ENCODE measurements at regions not wholly inside any gene's neighbourhood (a gene's known extent, or its start where the extent isn't known, plus 50 kb on each side); places are given as distances from the start of the nearest gene placed in this dataset.

DNA sequence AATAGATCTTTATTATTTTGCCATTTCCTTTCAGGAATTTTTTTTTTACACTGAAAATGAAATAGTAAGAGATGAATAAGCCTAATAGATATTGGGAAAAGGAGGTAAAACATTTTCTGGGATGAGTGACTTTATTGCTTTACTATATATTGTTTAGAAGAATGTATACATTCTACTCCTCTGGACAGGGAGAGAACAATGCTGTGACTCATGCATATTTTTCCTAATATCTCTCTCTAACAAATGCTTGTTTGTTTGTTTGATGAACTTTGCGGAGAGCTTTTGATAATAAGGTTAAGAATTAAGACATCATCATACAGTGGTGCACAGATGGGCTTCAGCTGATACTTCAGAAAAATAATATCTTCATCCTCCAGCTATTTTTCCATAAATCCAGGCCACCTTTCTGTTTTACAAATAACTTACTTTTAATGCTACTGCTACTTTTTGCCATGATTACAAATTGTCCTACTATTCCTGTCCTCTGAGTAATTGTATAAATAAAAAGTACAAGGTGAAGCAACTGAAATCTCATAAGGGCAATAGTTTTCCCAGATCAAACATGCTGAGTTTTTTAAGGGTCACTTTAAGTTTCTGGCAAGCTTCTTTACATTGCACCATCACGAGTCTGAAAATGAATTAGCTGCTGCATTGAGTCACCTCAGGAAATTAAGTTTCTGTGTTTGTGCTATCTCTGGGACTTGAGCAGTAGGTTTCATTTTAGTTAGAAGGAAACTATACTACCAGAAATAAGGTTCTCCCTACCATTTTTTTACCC is 207.3 kb upstream of the POT1 start:
- no peak overlapping the region for H2AFZ ChIP-seq (ENCODE audit: control insufficient read depth, low read length)
- dilution Hi-C loops (cut with MboI; ENCODE audit: extremely low pct_ligation_motif_present, low sequenced_read_pairs): no loop called here

DNA sequence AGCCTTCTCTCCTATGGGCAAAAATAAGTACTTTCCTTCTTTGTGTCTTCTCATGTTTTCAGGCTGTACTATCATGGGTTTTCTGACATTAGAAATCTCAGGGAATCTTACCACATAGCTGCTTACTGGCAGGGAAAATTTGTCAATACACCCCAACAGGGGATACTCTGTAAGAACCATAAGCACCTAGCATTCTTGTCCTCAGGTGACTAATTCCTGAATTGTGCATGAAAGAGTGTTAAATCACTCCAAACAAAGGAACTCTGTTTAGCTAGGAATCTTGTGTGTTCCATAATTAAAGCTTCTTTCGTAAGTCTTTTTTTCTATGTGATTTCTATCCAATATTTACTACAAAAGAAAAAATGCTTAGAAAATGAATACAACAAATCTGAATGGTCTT is 206.7 kb upstream of the POT1 start:
- Histone ChIP-seq H3K9ac (ENCODE audit: control insufficient read depth, extremely low read depth, insufficient read depth, low read length) (no peak overlapping the region), H3K4me2 (ENCODE audit: control insufficient read depth, extremely low read depth, insufficient read depth, low read depth, low read length) (no peak overlapping the region), H3K27ac (ENCODE audit: control insufficient read depth, insufficient read depth, low read length) (peak overlapping the region; percentile 23)

More for the DNA sequence above, 207.3 kb upstream of the POT1 start:
- H3K9ac ChIP-seq (ENCODE audit: control insufficient read depth, extremely low read depth, insufficient read depth, low read length): no peak overlapping the region
- DNase-seq (ENCODE audit: low read depth, low spot score): no peak
- H3K27me3 ChIP-seq (ENCODE audit: control insufficient read depth, extremely low read depth, insufficient read depth, low read length): no peaks in the 10 kb centered on the region
- no peak overlapping the region for H3K4me3 ChIP-seq (ENCODE audit: control insufficient read depth in 2 of 3, extremely low read depth in 1 of 3, insufficient read depth in 2 of 3, low read depth in 1 of 3, low read length in 3 of 3)
- no peaks in the 10 kb centered on the region for H3K36me3 ChIP-seq (ENCODE audit: control insufficient read depth in 2 of 2, extremely low read depth in 1 of 2, insufficient read depth in 2 of 2, low read length in 2 of 2)
- no peaks in the 10 kb centered on the region for H3K4me1 ChIP-seq (ENCODE audit: control insufficient read depth, extremely low read depth, insufficient read depth, low read length)
- no peak for FAIRE-seq
- no peaks in the 10 kb centered on the region for H3K9me3 ChIP-seq (ENCODE audit: control insufficient read depth, low read depth, low read length)
- TF ChIP-seq EZH2 (IDR thresholded peaks at IDR 0.05; ENCODE audit: low read length): no peak
- TF ChIP-seq, protein P1, sequence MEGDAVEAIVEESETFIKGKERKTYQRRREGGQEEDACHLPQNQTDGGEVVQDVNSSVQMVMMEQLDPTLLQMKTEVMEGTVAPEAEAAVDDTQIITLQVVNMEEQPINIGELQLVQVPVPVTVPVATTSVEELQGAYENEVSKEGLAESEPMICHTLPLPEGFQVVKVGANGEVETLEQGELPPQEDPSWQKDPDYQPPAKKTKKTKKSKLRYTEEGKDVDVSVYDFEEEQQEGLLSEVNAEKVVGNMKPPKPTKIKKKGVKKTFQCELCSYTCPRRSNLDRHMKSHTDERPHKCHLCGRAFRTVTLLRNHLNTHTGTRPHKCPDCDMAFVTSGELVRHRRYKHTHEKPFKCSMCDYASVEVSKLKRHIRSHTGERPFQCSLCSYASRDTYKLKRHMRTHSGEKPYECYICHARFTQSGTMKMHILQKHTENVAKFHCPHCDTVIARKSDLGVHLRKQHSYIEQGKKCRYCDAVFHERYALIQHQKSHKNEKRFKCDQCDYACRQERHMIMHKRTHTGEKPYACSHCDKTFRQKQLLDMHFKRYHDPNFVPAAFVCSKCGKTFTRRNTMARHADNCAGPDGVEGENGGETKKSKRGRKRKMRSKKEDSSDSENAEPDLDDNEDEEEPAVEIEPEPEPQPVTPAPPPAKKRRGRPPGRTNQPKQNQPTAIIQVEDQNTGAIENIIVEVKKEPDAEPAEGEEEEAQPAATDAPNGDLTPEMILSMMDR (optimal IDR thresholded peaks at IDR 0.05 in 1 of 3, IDR thresholded peaks at IDR 0.05 in 1 of 3, conservative IDR thresholded peaks at IDR 0.05 in 1 of 3; ENCODE audit: extremely low read depth in 1 of 3, insufficient read depth in 2 of 3, low read length in 3 of 3): no peak
- no peaks in the 10 kb centered on the region for H4K20me1 ChIP-seq (ENCODE audit: control insufficient read depth, extremely low read depth, insufficient read depth, low read length)
- no peaks in the 10 kb centered on the region for H3K79me2 ChIP-seq (ENCODE audit: control insufficient read depth, insufficient read depth, low read length)
- H3K9me1 ChIP-seq (ENCODE audit: control insufficient read depth, extremely low read depth, insufficient read depth, low read length): no peaks in the 10 kb centered on the region
- H3K27ac ChIP-seq (ENCODE audit: control insufficient read depth, insufficient read depth, low read length): peak overlapping the region; percentile 47
- peak overlapping the region; percentile 13 for H3K4me2 ChIP-seq (ENCODE audit: control insufficient read depth, extremely low read depth, insufficient read depth, low read depth, low read length)

More for the DNA sequence above, 206.7 kb upstream of the POT1 start:
- no peaks in the 10 kb centered on the region for H3K27me3 ChIP-seq (ENCODE audit: control insufficient read depth, extremely low read depth, insufficient read depth, low read length)
- dilution Hi-C loops (cut with MboI; ENCODE audit: extremely low pct_ligation_motif_present, low sequenced_read_pairs): no loop called here
- no peak for FAIRE-seq
- no peaks in the 10 kb centered on the region for H3K9me3 ChIP-seq (ENCODE audit: control insufficient read depth, low read depth, low read length)
- no peak overlapping the region for H2AFZ ChIP-seq (ENCODE audit: control insufficient read depth, low read length)
- H3K4me3 ChIP-seq (ENCODE audit: control insufficient read depth in 2 of 3, extremely low read depth in 1 of 3, insufficient read depth in 2 of 3, low read depth in 1 of 3, low read length in 3 of 3): no peak overlapping the region
- H3K4me1 ChIP-seq (ENCODE audit: control insufficient read depth, extremely low read depth, insufficient read depth, low read length): no peaks in the 10 kb centered on the region
- no peaks in the 10 kb centered on the region for H4K20me1 ChIP-seq (ENCODE audit: control insufficient read depth, extremely low read depth, insufficient read depth, low read length)
- DNase-seq (ENCODE audit: low read depth, low spot score): peak; percentile 28
- TF ChIP-seq, protein P1 (optimal IDR thresholded peaks at IDR 0.05 in 1 of 3, IDR thresholded peaks at IDR 0.05 in 1 of 3, conservative IDR thresholded peaks at IDR 0.05 in 1 of 3; ENCODE audit: extremely low read depth in 1 of 3, insufficient read depth in 2 of 3, low read length in 3 of 3): no peak
- no peak for TF ChIP-seq EZH2 (IDR thresholded peaks at IDR 0.05; ENCODE audit: low read length)
- no peaks in the 10 kb centered on the region for H3K9me1 ChIP-seq (ENCODE audit: control insufficient read depth, extremely low read depth, insufficient read depth, low read length)
- no peaks in the 10 kb centered on the region for H3K79me2 ChIP-seq (ENCODE audit: control insufficient read depth, insufficient read depth, low read length)
- H3K36me3 ChIP-seq (ENCODE audit: control insufficient read depth in 2 of 2, extremely low read depth in 1 of 2, insufficient read depth in 2 of 2, low read length in 2 of 2): no peaks in the 10 kb centered on the region

Data from keratinocyte (primary cell).